ENCODE measurements at regions not wholly inside any gene's neighbourhood (a gene's known extent, or its start where the extent isn't known, plus 50 kb on each side); places are given as distances from the start of the nearest gene placed in this dataset.

DNA sequence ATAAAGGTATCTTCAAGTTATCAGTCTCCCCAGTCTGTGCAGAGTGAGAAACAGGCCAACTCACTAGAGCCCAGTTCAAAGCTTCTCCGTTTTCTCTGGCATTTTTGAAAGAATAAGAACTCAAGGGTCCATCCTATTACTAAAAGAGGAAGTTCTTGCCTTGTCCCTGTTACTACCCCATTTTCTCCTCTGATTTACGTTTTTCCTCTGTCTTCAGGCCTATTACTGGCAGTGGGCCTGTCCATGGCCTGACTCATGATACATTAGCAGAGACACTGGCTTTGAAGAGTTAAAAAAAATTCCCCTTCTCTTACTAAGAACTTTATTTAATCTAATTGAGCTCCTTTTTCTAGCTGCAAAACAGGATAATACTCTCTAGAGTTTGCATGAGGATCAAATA lies 624.0 kb upstream of the KLF4 start:
- Mint-ChIP-seq H3K9me3 (ENCODE audit: insufficient read depth) (no peaks in the 10 kb centered on the region), H3K27ac (no peak overlapping the region), H3K27me3 (peaks cover 3% of the 10 kb centered on the region), H3K4me3 (no peak overlapping the region), H3K4me1 (peaks cover 4% of the 10 kb centered on the region)
- CTCF ChIA-PET, result no interaction called here
- POLR2A ChIA-PET, result no interaction called here
- no peak overlapping the region for H3K4me3 ChIP-seq (ENCODE audit: control extremely low read depth in 1 of 5, extremely low read depth in 1 of 5, insufficient read depth in 1 of 5, low read depth in 2 of 5, low read length in 4 of 5)
- H3K4me1 ChIP-seq (ENCODE audit: control insufficient read depth in 2 of 2, insufficient read depth in 2 of 2, low read length in 2 of 2), result no peaks in the 10 kb centered on the region
- H3K36me3 ChIP-seq (replicated peaks in 1 of 2; ENCODE audit: control extremely low read depth in 1 of 2, control insufficient read depth in 1 of 2, extremely low read depth in 1 of 2, insufficient read depth in 2 of 2, low read length in 1 of 2), result no peaks in the 10 kb centered on the region
- H3K9ac ChIP-seq (ENCODE audit: low read length), result no peak overlapping the region
- no peaks in the 10 kb centered on the region for H3K9me3 ChIP-seq (ENCODE audit: control extremely low read depth in 1 of 3, control insufficient read depth in 2 of 3, insufficient read depth in 1 of 3, low read length in 2 of 3)
- WGBS (ENCODE audit: insufficient coverage), result 13% methylated on average over 1 of the region's 2 CpGs
- DNase-seq (no peak), ATAC-seq (ENCODE audit: low read depth) (no peak)
- no peaks in the 10 kb centered on the region for H4K20me1 ChIP-seq (ENCODE audit: control insufficient read depth, insufficient read depth, low read length, poor library complexity, severe bottlenecking)
- H3K4me2 ChIP-seq (replicated peaks; ENCODE audit: low read depth, low read length, poor library complexity, severe bottlenecking), result no peak overlapping the region
- H3K27me3 ChIP-seq (replicated peaks in 1 of 4; ENCODE audit: control extremely low read depth in 1 of 4, control insufficient read depth in 3 of 4, insufficient read depth in 4 of 4, low read length in 3 of 4), result no peaks in the 10 kb centered on the region
- H2AFZ ChIP-seq (ENCODE audit: insufficient read depth, low read depth, low read length, poor library complexity, severe bottlenecking), result no peak overlapping the region
- H3K79me2 ChIP-seq (ENCODE audit: control insufficient read depth, insufficient read depth, low read length), result no peaks in the 10 kb centered on the region
- no peak overlapping the region for H3K27ac ChIP-seq (ENCODE audit: low read length in 2 of 2)
- intact Hi-C loops (cut with micrococcal nuclease), result no loop called here
- no peak for TF ChIP-seq EZH2 (IDR thresholded peaks at IDR 0.05; ENCODE audit: borderline replicate concordance, insufficient read depth, low read depth, low read length, poor library complexity, severe bottlenecking)
- TF ChIP-seq, protein P1, sequence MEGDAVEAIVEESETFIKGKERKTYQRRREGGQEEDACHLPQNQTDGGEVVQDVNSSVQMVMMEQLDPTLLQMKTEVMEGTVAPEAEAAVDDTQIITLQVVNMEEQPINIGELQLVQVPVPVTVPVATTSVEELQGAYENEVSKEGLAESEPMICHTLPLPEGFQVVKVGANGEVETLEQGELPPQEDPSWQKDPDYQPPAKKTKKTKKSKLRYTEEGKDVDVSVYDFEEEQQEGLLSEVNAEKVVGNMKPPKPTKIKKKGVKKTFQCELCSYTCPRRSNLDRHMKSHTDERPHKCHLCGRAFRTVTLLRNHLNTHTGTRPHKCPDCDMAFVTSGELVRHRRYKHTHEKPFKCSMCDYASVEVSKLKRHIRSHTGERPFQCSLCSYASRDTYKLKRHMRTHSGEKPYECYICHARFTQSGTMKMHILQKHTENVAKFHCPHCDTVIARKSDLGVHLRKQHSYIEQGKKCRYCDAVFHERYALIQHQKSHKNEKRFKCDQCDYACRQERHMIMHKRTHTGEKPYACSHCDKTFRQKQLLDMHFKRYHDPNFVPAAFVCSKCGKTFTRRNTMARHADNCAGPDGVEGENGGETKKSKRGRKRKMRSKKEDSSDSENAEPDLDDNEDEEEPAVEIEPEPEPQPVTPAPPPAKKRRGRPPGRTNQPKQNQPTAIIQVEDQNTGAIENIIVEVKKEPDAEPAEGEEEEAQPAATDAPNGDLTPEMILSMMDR (IDR thresholded peaks at IDR 0.05), result no peak

DNA sequence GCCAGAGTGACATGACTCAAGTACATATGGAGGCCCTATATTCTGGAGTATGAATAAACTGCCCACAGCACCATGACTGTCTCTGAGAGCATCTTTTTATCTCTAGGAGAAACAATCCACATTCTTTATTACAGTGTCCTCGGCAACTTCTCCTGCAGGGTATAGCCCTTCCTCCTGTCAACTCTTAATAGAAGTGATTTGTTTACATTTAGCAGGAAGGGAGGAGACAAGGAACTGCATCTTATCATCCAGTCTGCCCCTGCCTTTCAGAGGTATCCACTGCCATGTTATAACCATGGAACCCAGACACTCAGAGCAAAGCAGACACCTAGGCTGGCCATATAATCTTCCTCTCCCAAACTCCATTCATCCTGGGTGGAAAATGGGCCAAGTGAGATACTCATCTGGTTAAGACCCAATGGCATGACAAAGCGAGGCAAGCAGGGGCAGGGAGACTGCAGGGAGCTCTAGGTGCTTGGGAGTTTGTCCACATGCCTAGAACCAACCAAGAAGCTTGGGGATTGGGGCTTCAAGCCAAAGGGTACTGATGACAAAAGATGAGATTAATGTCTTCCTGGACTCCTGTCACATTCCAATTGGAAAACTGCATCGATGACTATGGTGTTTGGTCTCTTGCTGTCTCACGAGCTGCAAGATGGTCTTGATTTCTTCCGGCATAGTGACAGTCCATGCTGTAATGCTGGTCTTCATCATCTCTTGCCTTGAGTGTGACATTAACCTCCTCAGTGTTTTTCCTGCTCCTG lies 620.5 kb upstream of the KLF4 start:
- ATAC-seq (ENCODE audit: low read depth), result no peak
- H3K4me2 ChIP-seq (replicated peaks; ENCODE audit: low read depth, low read length, poor library complexity, severe bottlenecking), result no peak overlapping the region
- H3K4me3 ChIP-seq (ENCODE audit: control extremely low read depth in 1 of 5, extremely low read depth in 1 of 5, insufficient read depth in 1 of 5, low read depth in 2 of 5, low read length in 4 of 5), result no peak overlapping the region
- H2AFZ ChIP-seq (ENCODE audit: insufficient read depth, low read depth, low read length, poor library complexity, severe bottlenecking), result no peak overlapping the region
- no peaks in the 10 kb centered on the region for H3K9me3 ChIP-seq (ENCODE audit: control extremely low read depth in 1 of 3, control insufficient read depth in 2 of 3, insufficient read depth in 1 of 3, low read length in 2 of 3)
- intact Hi-C loops (cut with micrococcal nuclease), result no loop called here
- H3K4me1 ChIP-seq (ENCODE audit: control insufficient read depth in 2 of 2, insufficient read depth in 2 of 2, low read length in 2 of 2), result no peaks in the 10 kb centered on the region
- WGBS (ENCODE audit: insufficient coverage), result 87% methylated on average over 4 of the region's 5 CpGs
- Mint-ChIP-seq H3K9me3 (ENCODE audit: insufficient read depth) (no peaks in the 10 kb centered on the region), H3K27me3 (no peaks in the 10 kb centered on the region), H3K4me3 (no peak overlapping the region), H3K4me1 (no peaks in the 10 kb centered on the region), H3K27ac (no peak overlapping the region)
- ChIA-PET POLR2A (no interaction called here), CTCF (no interaction called here)
- no peaks in the 10 kb centered on the region for H3K36me3 ChIP-seq (replicated peaks in 1 of 2; ENCODE audit: control extremely low read depth in 1 of 2, control insufficient read depth in 1 of 2, extremely low read depth in 1 of 2, insufficient read depth in 2 of 2, low read length in 1 of 2)
- H3K9ac ChIP-seq (ENCODE audit: low read length), result no peak overlapping the region
- no peaks in the 10 kb centered on the region for H3K79me2 ChIP-seq (ENCODE audit: control insufficient read depth, insufficient read depth, low read length)
- TF ChIP-seq, protein P1 (IDR thresholded peaks at IDR 0.05), result no peak
- TF ChIP-seq EZH2 (IDR thresholded peaks at IDR 0.05; ENCODE audit: borderline replicate concordance, insufficient read depth, low read depth, low read length, poor library complexity, severe bottlenecking), result no peak
- H4K20me1 ChIP-seq (ENCODE audit: control insufficient read depth, insufficient read depth, low read length, poor library complexity, severe bottlenecking), result no peaks in the 10 kb centered on the region
- no peak for DNase-seq
- no peak overlapping the region for H3K27ac ChIP-seq (ENCODE audit: low read length in 2 of 2)
- H3K27me3 ChIP-seq (replicated peaks in 1 of 4; ENCODE audit: control extremely low read depth in 1 of 4, control insufficient read depth in 3 of 4, insufficient read depth in 4 of 4, low read length in 3 of 4), result no peaks in the 10 kb centered on the region

Measured in B cell (primary cell).